ENCODE measurements at regions not wholly inside any gene's neighbourhood (a gene's known extent, or its start where the extent isn't known, plus 50 kb on each side); places are given as distances from the start of the nearest gene placed in this dataset.

DNA sequence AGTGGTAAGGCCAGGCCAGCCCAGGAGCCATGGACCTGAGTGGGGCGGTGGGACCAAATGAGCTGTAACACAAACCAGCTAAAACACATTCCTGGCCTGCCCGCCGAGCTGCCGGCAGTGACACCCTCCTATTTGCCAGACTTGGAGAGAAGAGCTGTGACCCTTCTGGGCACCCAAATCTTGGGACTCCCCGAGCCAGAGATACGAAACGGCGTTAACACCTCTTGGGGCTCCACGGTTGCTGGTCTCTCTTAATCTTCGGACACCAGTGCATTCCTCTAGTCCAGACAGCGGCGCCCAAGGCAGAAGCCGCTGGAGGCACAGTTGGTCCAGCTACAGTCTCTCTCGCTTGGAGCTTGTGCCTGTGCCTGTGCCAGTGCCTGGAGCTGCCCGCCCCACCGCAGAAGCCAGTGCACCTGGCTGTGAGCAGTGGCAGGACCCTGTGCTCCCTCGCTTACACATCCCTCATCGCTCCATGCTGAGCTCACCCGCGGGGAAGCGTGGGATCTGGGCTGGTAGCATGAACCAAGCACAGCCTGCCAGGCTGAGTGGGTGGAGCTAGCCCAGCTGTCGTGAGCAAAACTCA is 147.2 kb upstream of the KLHL1 start:
- DNase-seq = no peak
- intact Hi-C loops (cut with DNase I) = no loop called here
- TF ChIP-seq POLR2A (IDR thresholded peaks at IDR 0.05) = no peak
- TF ChIP-seq EP300 (IDR thresholded peaks at IDR 0.05) = no peak
- TF ChIP-seq, protein P1, sequence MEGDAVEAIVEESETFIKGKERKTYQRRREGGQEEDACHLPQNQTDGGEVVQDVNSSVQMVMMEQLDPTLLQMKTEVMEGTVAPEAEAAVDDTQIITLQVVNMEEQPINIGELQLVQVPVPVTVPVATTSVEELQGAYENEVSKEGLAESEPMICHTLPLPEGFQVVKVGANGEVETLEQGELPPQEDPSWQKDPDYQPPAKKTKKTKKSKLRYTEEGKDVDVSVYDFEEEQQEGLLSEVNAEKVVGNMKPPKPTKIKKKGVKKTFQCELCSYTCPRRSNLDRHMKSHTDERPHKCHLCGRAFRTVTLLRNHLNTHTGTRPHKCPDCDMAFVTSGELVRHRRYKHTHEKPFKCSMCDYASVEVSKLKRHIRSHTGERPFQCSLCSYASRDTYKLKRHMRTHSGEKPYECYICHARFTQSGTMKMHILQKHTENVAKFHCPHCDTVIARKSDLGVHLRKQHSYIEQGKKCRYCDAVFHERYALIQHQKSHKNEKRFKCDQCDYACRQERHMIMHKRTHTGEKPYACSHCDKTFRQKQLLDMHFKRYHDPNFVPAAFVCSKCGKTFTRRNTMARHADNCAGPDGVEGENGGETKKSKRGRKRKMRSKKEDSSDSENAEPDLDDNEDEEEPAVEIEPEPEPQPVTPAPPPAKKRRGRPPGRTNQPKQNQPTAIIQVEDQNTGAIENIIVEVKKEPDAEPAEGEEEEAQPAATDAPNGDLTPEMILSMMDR (IDR thresholded peaks at IDR 0.05) = no peak
- H3K4me3 ChIP-seq = no peak overlapping the region
- 90 to 95% (median 93%) methylated on average over 20 to 22 of the region's 22 CpGs for WGBS, 3 donors
- no peak overlapping the region for H3K27ac ChIP-seq
- no peaks in the 10 kb centered on the region for H3K4me1 ChIP-seq (ENCODE audit: insufficient read depth)
- no peaks in the 10 kb centered on the region for H3K27me3 ChIP-seq
- H3K36me3 ChIP-seq = no peaks in the 10 kb centered on the region
- H3K9me3 ChIP-seq = no peaks in the 10 kb centered on the region

GRCh38 chr13:70253834-70254233 is 145.6 kb upstream of the KLHL1 start:
- DNase-seq = no peak
- 0 to 5% (median 4%) methylated on average over 1 of the region's 1 CpG for WGBS, 3 donors
- H3K36me3 ChIP-seq = no peaks in the 10 kb centered on the region
- H3K27ac ChIP-seq = no peak overlapping the region
- H3K27me3 ChIP-seq = no peaks in the 10 kb centered on the region
- H3K9me3 ChIP-seq = no peaks in the 10 kb centered on the region
- intact Hi-C loops (cut with DNase I) = no loop called here
- no peak for TF ChIP-seq POLR2A (IDR thresholded peaks at IDR 0.05)
- TF ChIP-seq, protein P1 (IDR thresholded peaks at IDR 0.05) = no peak
- no peak for TF ChIP-seq EP300 (IDR thresholded peaks at IDR 0.05)
- H3K4me3 ChIP-seq = no peak overlapping the region
- H3K4me1 ChIP-seq (ENCODE audit: insufficient read depth) = no peaks in the 10 kb centered on the region

- Histone ChIP-seq H3K36me3 (no peaks in the 10 kb centered on the region), H3K9me3 (no peaks in the 10 kb centered on the region), H3K4me3 (no peak overlapping the region), H3K27me3 (no peaks in the 10 kb centered on the region), H3K4me1 (ENCODE audit: insufficient read depth) (no peaks in the 10 kb centered on the region), H3K27ac (no peak overlapping the region)
- WGBS, 3 donors = 52 to 57% (median 55%) methylated on average over 2 of the region's 2 CpGs
- intact Hi-C loops (cut with DNase I) = no loop called here
- DNase-seq = no peak
- no peak for TF ChIP-seq EP300 (IDR thresholded peaks at IDR 0.05)
- no peak for TF ChIP-seq POLR2A (IDR thresholded peaks at IDR 0.05)
- TF ChIP-seq, protein P1 (IDR thresholded peaks at IDR 0.05) = no peak
Measured at GRCh38 chr13:70253411-70253810, 145.2 kb upstream of the KLHL1 start.

DNA sequence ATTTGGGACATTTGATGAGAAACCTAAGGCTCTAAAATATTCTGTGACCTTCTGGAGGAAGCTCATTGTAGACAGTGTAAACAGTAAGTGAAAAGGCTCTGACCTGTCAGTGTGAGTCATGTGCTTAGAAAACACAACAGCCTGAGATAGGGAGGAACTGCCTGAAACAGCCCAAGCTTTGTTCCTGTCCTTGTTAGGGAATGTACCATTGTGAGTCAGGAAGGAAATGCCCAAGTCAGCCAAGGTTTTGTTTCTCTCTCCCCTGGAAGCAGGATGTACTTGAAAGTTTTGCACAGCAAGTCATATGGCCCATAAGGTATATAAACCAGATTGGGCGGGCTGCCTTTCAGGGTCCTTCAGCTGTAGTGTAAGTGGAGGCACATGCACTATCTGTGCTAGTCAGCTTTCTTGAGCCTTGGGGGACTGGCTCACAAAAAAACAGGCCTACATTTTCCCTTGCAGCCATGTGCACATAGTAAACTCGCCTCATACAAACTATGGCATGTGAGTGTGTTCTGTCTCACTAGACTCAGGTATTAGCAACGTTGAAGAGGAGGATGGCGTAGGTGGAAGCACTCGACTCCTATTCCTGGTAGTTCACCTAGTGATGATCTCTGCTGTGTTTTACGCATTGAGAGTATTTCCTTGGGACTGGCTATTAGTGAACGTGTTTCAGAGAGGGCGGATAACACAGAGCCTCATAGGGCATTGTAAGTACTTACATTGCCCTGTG is 141.2 kb upstream of the KLHL1 start:
- Histone ChIP-seq H3K4me1 (ENCODE audit: insufficient read depth) (no peaks in the 10 kb centered on the region), H3K27ac (no peak overlapping the region), H3K27me3 (no peaks in the 10 kb centered on the region), H3K36me3 (no peaks in the 10 kb centered on the region), H3K9me3 (no peaks in the 10 kb centered on the region), H3K4me3 (no peak overlapping the region)
- 87 to 90% (median 88%) methylated on average over 8 of the region's 8 CpGs for WGBS, 3 donors
- no peak for DNase-seq
- TF ChIP-seq EP300 (IDR thresholded peaks at IDR 0.05) (no peak), POLR2A (IDR thresholded peaks at IDR 0.05) (no peak)
- TF ChIP-seq, protein P1 (IDR thresholded peaks at IDR 0.05) = no peak
- intact Hi-C loops (cut with DNase I) = no loop called here

Measured in ovary (tissue), 7 donors.